ENCODE measurements at regions not wholly inside any gene's neighbourhood (a gene's known extent, or its start where the extent isn't known, plus 50 kb on each side); places are given as distances from the start of the nearest gene placed in this dataset.
"Not testable (repeated sequence)": the region's sequence is repeated elsewhere in the genome, so short reads cannot be mapped to it uniquely, and the experiment has no call there.

- no peaks in the 10 kb centered on the region for H3K9me3 ChIP-seq (ENCODE audit: control insufficient read depth, insufficient read depth, low read length)
- H3K9ac ChIP-seq (ENCODE audit: low read depth, low read length): no peak overlapping the region
- no peaks in the 10 kb centered on the region for H3K4me1 ChIP-seq (ENCODE audit: insufficient read depth, low read length)
- no peaks in the 10 kb centered on the region for H3K36me3 ChIP-seq (ENCODE audit: insufficient read depth, low read length)
Measured at GRCh38 chr12:89205517-89205916, 146.8 kb downstream of the DUSP6 start.

- Histone ChIP-seq H3K36me3 (ENCODE audit: insufficient read depth, low read length) (no peaks in the 10 kb centered on the region), H3K9me3 (ENCODE audit: control insufficient read depth, insufficient read depth, low read length) (no peaks in the 10 kb centered on the region), H3K9ac (ENCODE audit: low read depth, low read length) (no peak overlapping the region), H3K4me1 (ENCODE audit: insufficient read depth, low read length) (no peaks in the 10 kb centered on the region)
Measured at GRCh38 chr12:89203144-89203543, 149.2 kb downstream of the DUSP6 start.

GRCh38 chr12:89200217-89200616, 152.1 kb downstream of the DUSP6 start:
- H3K9me3 ChIP-seq (ENCODE audit: control insufficient read depth, insufficient read depth, low read length): no peaks in the 10 kb centered on the region
- H3K36me3 ChIP-seq (ENCODE audit: insufficient read depth, low read length): no peaks in the 10 kb centered on the region
- no peaks in the 10 kb centered on the region for H3K4me1 ChIP-seq (ENCODE audit: insufficient read depth, low read length)
- H3K9ac ChIP-seq (ENCODE audit: low read depth, low read length): no peak overlapping the region

- H3K4me1 ChIP-seq (ENCODE audit: insufficient read depth, low read length): no peaks in the 10 kb centered on the region
- H3K36me3 ChIP-seq (ENCODE audit: insufficient read depth, low read length): no peaks in the 10 kb centered on the region
- no peak overlapping the region for H3K9ac ChIP-seq (ENCODE audit: low read depth, low read length)
- no peaks in the 10 kb centered on the region for H3K9me3 ChIP-seq (ENCODE audit: control insufficient read depth, insufficient read depth, low read length)
Measured at GRCh38 chr12:89195470-89195869, 156.8 kb downstream of the DUSP6 start.

GRCh38 chr12:89194683-89195082, 157.6 kb downstream of the DUSP6 start:
- Histone ChIP-seq H3K9me3 (ENCODE audit: control insufficient read depth, insufficient read depth, low read length) (no peaks in the 10 kb centered on the region), H3K36me3 (ENCODE audit: insufficient read depth, low read length) (no peaks in the 10 kb centered on the region), H3K9ac (ENCODE audit: low read depth, low read length) (no peak overlapping the region), H3K4me1 (ENCODE audit: insufficient read depth, low read length) (no peaks in the 10 kb centered on the region)

- H3K4me1 ChIP-seq (ENCODE audit: insufficient read depth, low read length): no peaks in the 10 kb centered on the region
- peaks cover 4% of the 10 kb centered on the region; the same call in 1 of the 2 replicates for H3K9me3 ChIP-seq (ENCODE audit: control insufficient read depth, insufficient read depth, low read length)
- no peaks in the 10 kb centered on the region for H3K36me3 ChIP-seq (ENCODE audit: insufficient read depth, low read length)
- H3K9ac ChIP-seq (ENCODE audit: low read depth, low read length): no peak overlapping the region
Measured at GRCh38 chr12:89192429-89192828, 159.9 kb downstream of the DUSP6 start.

GRCh38 chr12:89191597-89191996, 160.7 kb downstream of the DUSP6 start:
- not testable (repeated sequence) for H3K9ac ChIP-seq (ENCODE audit: low read depth, low read length); H3K9me3 ChIP-seq (ENCODE audit: control insufficient read depth, insufficient read depth, low read length); H3K4me1 ChIP-seq (ENCODE audit: insufficient read depth, low read length); H3K36me3 ChIP-seq (ENCODE audit: insufficient read depth, low read length)

GRCh38 chr12:89189448-89189847, 162.9 kb downstream of the DUSP6 start:
- Histone ChIP-seq H3K9ac (ENCODE audit: low read depth, low read length) (no peak overlapping the region), H3K9me3 (ENCODE audit: control insufficient read depth, insufficient read depth, low read length) (peaks cover 4% of the 10 kb centered on the region; the same call in 1 of the 2 replicates), H3K4me1 (ENCODE audit: insufficient read depth, low read length) (no peaks in the 10 kb centered on the region), H3K36me3 (ENCODE audit: insufficient read depth, low read length) (no peaks in the 10 kb centered on the region)

GRCh38 chr12:89187507-89187906, 164.8 kb downstream of the DUSP6 start:
- H3K9ac ChIP-seq (ENCODE audit: low read depth, low read length): no peak overlapping the region
- H3K9me3 ChIP-seq (ENCODE audit: control insufficient read depth, insufficient read depth, low read length): peaks cover 4% of the 10 kb centered on the region; the same call in 1 of the 2 replicates
- no peaks in the 10 kb centered on the region for H3K36me3 ChIP-seq (ENCODE audit: insufficient read depth, low read length)
- no peaks in the 10 kb centered on the region for H3K4me1 ChIP-seq (ENCODE audit: insufficient read depth, low read length)

- H3K36me3 ChIP-seq (ENCODE audit: insufficient read depth, low read length): no peaks in the 10 kb centered on the region
Measured at GRCh38 chr12:89185889-89186288, 166.4 kb downstream of the DUSP6 start.

GRCh38 chr12:89185181-89185580, 167.1 kb downstream of the DUSP6 start:
- H3K4me1 ChIP-seq (ENCODE audit: insufficient read depth, low read length): no peaks in the 10 kb centered on the region
- peaks cover 4% of the 10 kb centered on the region; the same call in 1 of the 2 replicates for H3K9me3 ChIP-seq (ENCODE audit: control insufficient read depth, insufficient read depth, low read length)
- no peak overlapping the region for H3K9ac ChIP-seq (ENCODE audit: low read depth, low read length)
- H3K36me3 ChIP-seq (ENCODE audit: insufficient read depth, low read length): no peaks in the 10 kb centered on the region

More at GRCh38 chr12:89185889-89186288, 166.4 kb downstream of the DUSP6 start:
- H3K9me3 ChIP-seq (ENCODE audit: control insufficient read depth, insufficient read depth, low read length): peaks cover 4% of the 10 kb centered on the region; the same call in 1 of the 2 replicates
- no peaks in the 10 kb centered on the region for H3K4me1 ChIP-seq (ENCODE audit: insufficient read depth, low read length)
- H3K9ac ChIP-seq (ENCODE audit: low read depth, low read length): no peak overlapping the region

- Histone ChIP-seq H3K9me3 (ENCODE audit: control insufficient read depth, insufficient read depth, low read length) (0 out of 2 replicates have a peak, but pooled peaks cover under 1% of the 10 kb centered on the region), H3K4me1 (ENCODE audit: insufficient read depth, low read length) (no peaks in the 10 kb centered on the region), H3K36me3 (ENCODE audit: insufficient read depth, low read length) (no peaks in the 10 kb centered on the region), H3K9ac (ENCODE audit: low read depth, low read length) (no peak overlapping the region)
Measured at GRCh38 chr12:89183985-89184435, 168.3 kb downstream of the DUSP6 start.

GRCh38 chr12:89181271-89181920, 170.9 kb downstream of the DUSP6 start:
- Histone ChIP-seq H3K4me1 (ENCODE audit: insufficient read depth, low read length) (no peaks in the 10 kb centered on the region), H3K9ac (ENCODE audit: low read depth, low read length) (no peak overlapping the region)

GRCh38 chr12:89180496-89180895, 171.8 kb downstream of the DUSP6 start:
- no peak overlapping the region for H3K9ac ChIP-seq (ENCODE audit: low read depth, low read length)
- no peaks in the 10 kb centered on the region for H3K4me1 ChIP-seq (ENCODE audit: insufficient read depth, low read length)
- no peaks in the 10 kb centered on the region for H3K36me3 ChIP-seq (ENCODE audit: insufficient read depth, low read length)
- H3K9me3 ChIP-seq (ENCODE audit: control insufficient read depth, insufficient read depth, low read length): no peaks in the 10 kb centered on the region

More at GRCh38 chr12:89181271-89181920, 170.9 kb downstream of the DUSP6 start:
- Histone ChIP-seq H3K9me3 (ENCODE audit: control insufficient read depth, insufficient read depth, low read length) (no peaks in the 10 kb centered on the region), H3K36me3 (ENCODE audit: insufficient read depth, low read length) (no peaks in the 10 kb centered on the region)

- no peaks in the 10 kb centered on the region for H3K4me1 ChIP-seq (ENCODE audit: insufficient read depth, low read length)
- no peaks in the 10 kb centered on the region for H3K36me3 ChIP-seq (ENCODE audit: insufficient read depth, low read length)
- no peaks in the 10 kb centered on the region for H3K9me3 ChIP-seq (ENCODE audit: control insufficient read depth, insufficient read depth, low read length)
- H3K9ac ChIP-seq (ENCODE audit: low read depth, low read length): no peak overlapping the region
Measured at GRCh38 chr12:89179983-89180382, 172.3 kb downstream of the DUSP6 start.
